Astrocyte (in vitro differentiated cells and primary cell): ENCODE measurements at regions not wholly inside any gene's neighbourhood (a gene's known extent, or its start where the extent isn't known, plus 50 kb on each side); places are given as distances from the start of the nearest gene placed in this dataset.

ENCODE experiments used
- DNase-seq: peaks from one replicate; pipeline ENCODE4 v3.0.0-alpha.2; 2010; ENCODE audit warnings: low read depth
- FAIRE-seq: peaks from 2 replicates; lab custom pipeline; 2011; peaks lifted over from hg19 to GRCh38; lab: Jason Lieb, UNC
- H2AFZ ChIP-seq: 2 replicates; pipeline ENCODE4 v1.6.0; 2012; ENCODE audit warnings: low read depth, low read length, inconsistent platforms
- H3K27ac ChIP-seq: 2 replicates; pipeline ENCODE4 v1.5.1; 2011; ENCODE audit warnings: low read depth, low read length, inconsistent platforms
- H3K27me3 ChIP-seq: 2 replicates; pipeline ENCODE4 v1.6.0; 2011; ENCODE audit warnings: low read length, inconsistent platforms; ENCODE audit not compliant: insufficient read depth
- H3K36me3 ChIP-seq: 2 replicates; pipeline ENCODE4 v1.5.1; 2011; ENCODE audit warnings: low read length, inconsistent platforms; ENCODE audit not compliant: insufficient read depth
- H3K4me1 ChIP-seq: 2 replicates; pipeline ENCODE4 v1.5.1; 2011; ENCODE audit warnings: low read length, inconsistent platforms; ENCODE audit not compliant: insufficient read depth
- H3K4me2 ChIP-seq: 2 replicates; pipeline ENCODE4 v1.6.0; 2012; ENCODE audit warnings: low read length, inconsistent platforms
- H3K4me3 ChIP-seq: 2 replicates; pipeline ENCODE4 v1.5.1; 2011; ENCODE audit warnings: low read depth, mild to moderate bottlenecking, low read length, inconsistent platforms; ENCODE audit not compliant: insufficient read depth
- H3K79me2 ChIP-seq: 2 replicates; pipeline ENCODE4 v1.6.0; 2012; ENCODE audit warnings: mild to moderate bottlenecking, low read length, inconsistent platforms; ENCODE audit not compliant: insufficient read depth
- H3K9ac ChIP-seq: 2 replicates; pipeline ENCODE4 v1.6.0; 2012; ENCODE audit warnings: mild to moderate bottlenecking, low read length, inconsistent platforms
- H3K9me3 ChIP-seq: 2 replicates; pipeline ENCODE4 v1.5.1; 2012; ENCODE audit warnings: low read depth, mild to moderate bottlenecking, low read length, inconsistent platforms; ENCODE audit not compliant: insufficient read depth
- H4K20me1 ChIP-seq: 2 replicates; pipeline ENCODE4 v1.6.0; 2012; ENCODE audit warnings: low read length, inconsistent platforms; ENCODE audit not compliant: insufficient read depth
- H3K27ac Mint-ChIP-seq: one replicate; pipeline ENCODE4 v1.8.0; 2021; ENCODE audit warnings: mild to moderate bottlenecking, mixed read lengths; ENCODE audit not compliant: unreplicated experiment
- H3K27me3 Mint-ChIP-seq: one replicate; pipeline ENCODE4 v1.8.0; 2021; ENCODE audit warnings: low read depth, mixed read lengths; ENCODE audit not compliant: unreplicated experiment
- H3K36me3 Mint-ChIP-seq: one replicate; pipeline ENCODE4 v1.8.0; 2021; ENCODE audit warnings: low read depth, mixed read lengths; ENCODE audit not compliant: unreplicated experiment
- H3K4me1 Mint-ChIP-seq: one replicate; pipeline ENCODE4 v1.8.0; 2021; ENCODE audit warnings: low read depth, mixed read lengths; ENCODE audit not compliant: unreplicated experiment
- H3K4me3 Mint-ChIP-seq: one replicate; pipeline ENCODE4 v1.8.0; 2021; ENCODE audit warnings: mild to moderate bottlenecking, moderate library complexity, mixed read lengths; ENCODE audit not compliant: unreplicated experiment
- H3K9me3 Mint-ChIP-seq: one replicate; pipeline ENCODE4 v1.8.0; 2021; ENCODE audit warnings: mild to moderate bottlenecking, mixed read lengths; ENCODE audit not compliant: unreplicated experiment
- CTCF ChIP-seq: IDR thresholded peaks from 2 replicates; pipeline ENCODE4 v1.5.1; 2011; ENCODE audit warnings: low read depth, mild to moderate bottlenecking, inconsistent platforms, low read length, moderate library complexity; ENCODE audit not compliant: insufficient read depth
- EZH2 ChIP-seq: IDR thresholded peaks from 2 replicates; pipeline ENCODE4 v1.6.1; 2012; ENCODE audit warnings: mild to moderate bottlenecking, low read length, inconsistent platforms; ENCODE audit not compliant: insufficient read depth

- TF ChIP-seq CTCF (no peak), EZH2 (no peak)
- no peak overlapping the region for H2AFZ ChIP-seq
- H4K20me1 ChIP-seq = no peaks in the 10 kb centered on the region
- H3K36me3 ChIP-seq = no peaks in the 10 kb centered on the region
- no peak overlapping the region for H3K9ac ChIP-seq
- Mint-ChIP-seq H3K4me1 (peaks cover 39% of the 10 kb centered on the region), H3K4me3 (no peak overlapping the region), H3K27me3 (no peaks in the 10 kb centered on the region), H3K27ac (no peak overlapping the region), H3K9me3 (peaks cover 2% of the 10 kb centered on the region), H3K36me3 (no peaks in the 10 kb centered on the region)
- no peaks in the 10 kb centered on the region for H3K9me3 ChIP-seq
- H3K4me3 ChIP-seq = no peak overlapping the region
- H3K4me2 ChIP-seq = no peak overlapping the region
- peaks cover 50% of the 10 kb centered on the region for H3K79me2 ChIP-seq
- FAIRE-seq (no peak), DNase-seq (no peak)
- no peaks in the 10 kb centered on the region for H3K27me3 ChIP-seq
- peaks cover 40% of the 10 kb centered on the region for H3K4me1 ChIP-seq
- H3K27ac ChIP-seq = no peak overlapping the region
Measured at GRCh38 chr9:690517-691111, 150.9 kb upstream of the DMRT1 start.

DNA sequence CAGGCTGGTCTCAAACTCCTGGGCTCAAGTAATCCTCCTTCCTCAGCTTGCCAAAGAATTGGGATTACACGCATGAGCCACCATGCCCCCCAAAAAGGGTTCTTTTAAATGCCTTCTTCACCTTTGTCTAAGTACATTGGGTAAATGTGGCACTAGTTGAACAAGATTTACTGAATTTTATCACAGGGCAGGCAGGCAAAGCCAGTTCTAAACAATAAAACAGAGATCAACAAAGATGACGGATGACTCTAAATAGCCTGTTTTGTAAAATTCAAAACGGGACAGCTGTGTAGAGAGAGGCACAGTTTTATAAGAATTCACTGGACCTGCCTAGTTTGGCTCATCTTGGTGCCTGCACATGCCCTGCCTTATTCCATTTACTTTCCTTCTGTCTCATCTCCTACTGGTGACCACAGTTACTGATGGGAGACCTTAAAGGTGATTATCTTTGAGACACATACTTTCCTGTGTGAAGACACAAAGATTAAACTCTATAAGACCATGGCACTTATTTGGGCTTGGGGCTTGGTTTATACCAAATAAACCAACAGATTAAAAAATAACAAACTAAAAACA is 149.6 kb upstream of the DMRT1 start:
- Histone ChIP-seq H3K27ac (no peak overlapping the region), H3K9me3 (no peaks in the 10 kb centered on the region), H2AFZ (no peak overlapping the region), H3K36me3 (no peaks in the 10 kb centered on the region), H3K4me2 (no peak overlapping the region), H3K9ac (no peak overlapping the region), H3K79me2 (peaks cover 44% of the 10 kb centered on the region), H4K20me1 (no peaks in the 10 kb centered on the region), H3K4me3 (no peak overlapping the region), H3K4me1 (peaks cover 39% of the 10 kb centered on the region), H3K27me3 (no peaks in the 10 kb centered on the region)
- Mint-ChIP-seq H3K4me1 (peaks cover 39% of the 10 kb centered on the region), H3K9me3 (peaks cover 2% of the 10 kb centered on the region), H3K27ac (no peak overlapping the region), H3K4me3 (no peak overlapping the region), H3K36me3 (no peaks in the 10 kb centered on the region), H3K27me3 (no peaks in the 10 kb centered on the region)
- no peak for TF ChIP-seq CTCF
- no peak for TF ChIP-seq EZH2
- FAIRE-seq = no peak
- DNase-seq = no peak

GRCh38 chr9:692636-693129 is 148.8 kb upstream of the DMRT1 start:
- Histone ChIP-seq H3K79me2 (peaks cover 46% of the 10 kb centered on the region), H3K4me3 (peak overlapping the region; percentile 52), H3K27ac (peak overlapping the region; percentile 93), H2AFZ (no peak overlapping the region), H3K4me1 (peaks cover 43% of the 10 kb centered on the region), H4K20me1 (no peaks in the 10 kb centered on the region), H3K36me3 (no peaks in the 10 kb centered on the region), H3K27me3 (no peaks in the 10 kb centered on the region), H3K9ac (peak overlapping the region; percentile 85), H3K9me3 (no peaks in the 10 kb centered on the region), H3K4me2 (peak overlapping the region; percentile 84)
- Mint-ChIP-seq H3K27ac (peak overlapping the region; percentile 99), H3K36me3 (no peaks in the 10 kb centered on the region), H3K9me3 (no peaks in the 10 kb centered on the region), H3K27me3 (no peaks in the 10 kb centered on the region), H3K4me1 (peaks cover 46% of the 10 kb centered on the region), H3K4me3 (no peak overlapping the region)
- no peak for TF ChIP-seq CTCF
- no peak for TF ChIP-seq EZH2
- DNase-seq = no peak
- FAIRE-seq = no peak
